ENCODE measurements at regions not wholly inside any gene's neighbourhood (a gene's known extent, or its start where the extent isn't known, plus 50 kb on each side); places are given as distances from the start of the nearest gene placed in this dataset.

GRCh38 chr11:103545551-103545950 is 436.3 kb downstream of the DYNC2H1 start:
- TF ChIP-seq CTCF (conservative IDR thresholded peaks at IDR 0.05; ENCODE audit: low read depth, low read length) (no peak), EZH2 (IDR thresholded peaks at IDR 0.05; ENCODE audit: borderline replicate concordance, low read depth, low read length, poor library complexity, severe bottlenecking) (no peak)

All from A673 (cell line).